Adrenal gland (tissue), 9 donors: ENCODE measurements at regions not wholly inside any gene's neighbourhood (a gene's known extent, or its start where the extent isn't known, plus 50 kb on each side); places are given as distances from the start of the nearest gene placed in this dataset.
"Not testable (repeated sequence)": the region's sequence is repeated elsewhere in the genome, so short reads cannot be mapped to it uniquely, and the experiment has no call there.

ENCODE experiments used
- DNase-seq, 7 donors: peaks; one replicate each; pipeline ENCODE4 v3.0.0-alpha.2; 2019 to 2020
- H3K27ac ChIP-seq, 5 donors: fragments of 200-600 bp; sonication (generic) in 4 of 5; 1 replicate in 3 of 5; 2 replicates in 2 of 5; pipeline versions ENCODE4 v1.5.1 to v1.8.0; 2016 to 2020; ENCODE audit warnings: mild to moderate bottlenecking in 1 of 5
- H3K27me3 ChIP-seq: fragments of 200-600 bp; 2 replicates; pipeline ENCODE4 v1.8.0; 2021
- H3K36me3 ChIP-seq, 2 donors: fragments of 200-600 bp; replicated peaks in 1 of 2; 1 replicate in 1 of 2; 2 replicates in 1 of 2; pipeline versions ENCODE4 v1.5.1 to v1.8.0; 2018 to 2022
- H3K4me1 ChIP-seq, 2 donors: fragments of 200-600 bp; replicated peaks in 1 of 2; 1 replicate in 1 of 2; 2 replicates in 1 of 2; pipeline versions ENCODE4 v1.5.1 to v1.8.0; 2018 to 2021
- H3K4me3 ChIP-seq, 4 donors: fragments of 200-600 bp; sonication (generic) in 3 of 4; one replicate each; pipeline ENCODE4 v1.5.1; 2016 to 2018
- H3K9me3 ChIP-seq, 3 donors: fragments of 200-600 bp; sonication (generic) in 1 of 3; replicated peaks in 1 of 3; 1 replicate in 2 of 3; 2 replicates in 1 of 3; pipeline versions ENCODE4 v1.5.1 to v1.8.0; 2016 to 2021
- whole genome bisulfite sequencing, 4 donors: extraction: QIAGEN DNeasy Blood & Tissue Kit in 2 of 4; methylation state at CpG; one replicate each; pipeline versions ENCODE4 v1.1.5 to v1.1.7; 2013 to 2017; 5-methylcytosine and 5-hydroxymethylcytosine counted together
- intact Hi-C, 2 donors: fragments of 100-400 bp; cut with DNase I; formaldehyde crosslinking; loops; one replicate each; pipeline versions ENCODE4 v1.14.1 to v1.15.0; 2022 to 2023
- donor health status: healthy with polysubstance abuse.
- donor health status: Bipolar disorder and iron deficiency.
- donor health status: DM: yes; HTN: yes; CAD: no.
- donor health status: DM: no; HTN: no; CAD: no.
- donor health status: DM: no; HTN: no; CAD: no.

- H3K4me3 ChIP-seq, DNase-seq, H3K27ac ChIP-seq, H3K27me3 ChIP-seq, H3K36me3 ChIP-seq, intact Hi-C loops, H3K4me1 ChIP-seq, H3K9me3 ChIP-seq: not testable (repeated sequence)
- WGBS, 4 donors: 59 to 73% (median 69%) methylated on average over 2 to 5 of the region's 5 CpGs
These were observed 747.6 kb downstream of the SPATA31A6 start for GRCh38 chr9:42931045-42931444.

DNA sequence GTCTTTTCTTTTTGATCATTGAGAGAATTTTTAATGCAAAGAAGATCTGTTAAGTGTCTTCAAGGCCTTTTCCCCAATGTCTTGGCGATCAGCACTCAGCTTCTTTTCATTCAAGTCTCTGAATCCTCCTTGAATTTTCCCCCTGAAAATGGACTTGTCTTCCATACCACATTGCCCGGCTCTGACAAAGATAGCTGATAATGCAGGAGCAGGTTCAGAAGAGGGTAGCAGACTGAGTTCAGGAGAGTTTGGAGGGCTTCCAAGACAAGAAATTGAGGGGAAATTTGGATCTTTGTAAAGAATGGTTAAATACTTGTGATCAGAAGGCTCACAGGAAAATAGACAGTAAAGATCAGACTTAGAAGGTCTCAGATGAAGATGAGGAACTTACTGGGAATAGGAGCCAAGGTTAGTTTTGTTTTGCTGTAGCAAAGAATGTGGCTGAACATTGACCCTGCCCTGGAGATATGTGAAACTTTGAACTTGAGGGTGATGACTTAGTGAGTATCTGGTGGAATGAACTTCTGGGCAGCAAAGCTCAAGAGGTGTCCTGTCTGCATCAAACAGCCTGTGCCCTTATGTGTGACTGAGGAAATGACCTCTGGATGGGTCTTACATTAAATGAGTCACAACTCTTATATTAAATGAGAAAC is 754.2 kb downstream of the SPATA31A6 start:
- H3K27me3 ChIP-seq, H3K27ac ChIP-seq, intact Hi-C loops, H3K4me1 ChIP-seq, H3K36me3 ChIP-seq, H3K9me3 ChIP-seq, H3K4me3 ChIP-seq: not testable (repeated sequence)
- 31 to 43% (median 40%) methylated on average over 2 of the region's 2 CpGs for WGBS, 4 donors
- DNase-seq: peak in 1 of 7 donors; percentile 4

DNA sequence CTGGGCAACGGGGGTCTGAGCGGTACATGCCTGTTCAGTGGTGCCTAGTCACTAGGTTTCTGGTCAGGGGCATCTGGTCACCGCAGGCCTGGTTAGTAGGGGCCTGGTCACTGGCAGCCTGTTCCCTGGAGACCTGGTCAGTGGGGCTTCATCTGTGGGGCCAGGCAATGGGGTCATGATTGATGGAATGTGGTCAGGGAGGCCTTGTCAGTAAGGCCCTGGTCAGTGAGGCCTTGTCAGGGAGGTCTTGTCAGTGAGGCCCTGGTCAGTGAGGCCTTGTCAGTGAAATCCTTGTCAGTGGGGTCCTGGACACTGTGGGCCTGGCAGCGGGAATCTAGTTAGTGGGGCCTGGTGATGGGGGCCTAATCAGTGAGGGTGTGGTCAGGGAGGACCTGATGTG is 763.6 kb downstream of the SPATA31A6 start:
- DNase-seq, H3K4me1 ChIP-seq, H3K27ac ChIP-seq, H3K9me3 ChIP-seq, intact Hi-C loops, H3K36me3 ChIP-seq, H3K4me3 ChIP-seq, H3K27me3 ChIP-seq: not testable (repeated sequence)
- WGBS, 4 donors: 50 to 100% (median 60%) methylated on average over 1 to 2 of the region's 4 CpGs; no CpG with 5 or more reads in 1 of the 4 donors

DNA sequence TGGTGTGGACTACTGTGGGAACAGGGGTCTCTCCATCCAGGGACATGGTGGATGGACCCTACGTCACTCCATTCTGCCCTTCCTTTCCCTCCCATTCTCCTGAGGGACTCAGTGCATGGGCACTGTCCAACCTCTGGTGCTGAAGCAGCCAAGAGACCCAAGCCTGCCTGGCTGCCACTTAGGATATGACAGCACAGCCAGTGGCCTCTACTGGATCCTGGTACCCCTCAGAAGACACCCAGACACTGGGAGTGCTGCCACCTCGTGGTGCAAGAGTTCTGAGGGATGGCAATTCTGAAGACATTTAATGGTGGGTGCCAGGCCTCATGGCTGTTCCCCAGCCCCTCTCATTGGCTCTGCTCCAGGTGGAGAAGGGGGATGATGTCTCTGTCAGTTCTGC is 767.8 kb downstream of the SPATA31A6 start:
- 20 to 64% (median 36%) methylated on average over 1 to 2 of the region's 2 CpGs for WGBS, 4 donors

DNA sequence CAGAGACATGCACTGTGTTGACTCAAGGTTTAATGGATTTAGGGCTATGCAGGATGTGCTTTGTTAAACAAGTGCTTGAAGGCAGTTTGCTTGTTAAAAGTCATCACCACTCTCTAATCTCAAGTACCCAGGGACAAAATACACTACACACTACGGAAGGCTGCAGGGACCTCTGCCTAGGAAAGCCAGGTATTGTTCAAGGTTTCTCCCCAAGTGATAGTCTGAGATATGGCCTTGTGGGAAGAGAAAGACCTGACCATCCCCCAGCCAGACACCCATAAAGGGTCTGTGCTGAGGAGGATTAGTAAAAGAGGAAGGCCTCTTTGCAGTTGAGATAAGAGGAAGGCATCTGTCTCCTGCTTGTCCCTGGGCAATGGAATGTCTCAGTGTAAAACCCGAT is 781.7 kb downstream of the SPATA31A6 start:
- H3K4me1 ChIP-seq, H3K4me3 ChIP-seq, intact Hi-C loops, H3K27ac ChIP-seq, DNase-seq, H3K27me3 ChIP-seq, H3K9me3 ChIP-seq, H3K36me3 ChIP-seq: not testable (repeated sequence)
- WGBS, 4 donors: 38 to 43% (median 39%) methylated on average over 1 to 2 of the region's 2 CpGs

More for the DNA sequence above, 767.8 kb downstream of the SPATA31A6 start:
- H3K9me3 ChIP-seq, H3K27me3 ChIP-seq, intact Hi-C loops, DNase-seq, H3K27ac ChIP-seq, H3K4me3 ChIP-seq, H3K36me3 ChIP-seq, H3K4me1 ChIP-seq: not testable (repeated sequence)

DNA sequence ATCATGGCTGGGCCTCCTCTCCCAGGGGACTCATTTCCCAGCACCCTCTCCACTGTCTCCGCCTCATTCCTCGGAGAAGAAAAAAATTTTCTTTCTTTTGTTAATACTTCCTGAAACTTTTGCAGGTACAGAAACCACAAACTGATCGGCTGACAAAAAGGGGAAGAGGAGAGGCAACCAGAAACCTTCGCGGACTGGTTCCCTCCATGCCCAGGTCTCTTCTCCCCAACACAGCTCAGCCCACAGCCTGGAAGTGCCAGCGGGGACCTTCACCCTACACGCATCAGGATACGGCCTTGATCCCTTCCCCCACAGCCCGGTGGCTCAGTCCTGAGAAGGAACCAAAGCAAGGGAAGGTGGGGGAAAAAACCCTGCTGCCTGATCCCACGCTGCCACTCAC is 788.4 kb downstream of the SPATA31A6 start:
- H3K27ac ChIP-seq, H3K9me3 ChIP-seq, H3K27me3 ChIP-seq, H3K4me1 ChIP-seq, H3K4me3 ChIP-seq, DNase-seq, H3K36me3 ChIP-seq, intact Hi-C loops: not testable (repeated sequence)
- WGBS, 4 donors: 59 to 71% (median 61%) methylated on average over 8 to 10 of the region's 10 CpGs

DNA sequence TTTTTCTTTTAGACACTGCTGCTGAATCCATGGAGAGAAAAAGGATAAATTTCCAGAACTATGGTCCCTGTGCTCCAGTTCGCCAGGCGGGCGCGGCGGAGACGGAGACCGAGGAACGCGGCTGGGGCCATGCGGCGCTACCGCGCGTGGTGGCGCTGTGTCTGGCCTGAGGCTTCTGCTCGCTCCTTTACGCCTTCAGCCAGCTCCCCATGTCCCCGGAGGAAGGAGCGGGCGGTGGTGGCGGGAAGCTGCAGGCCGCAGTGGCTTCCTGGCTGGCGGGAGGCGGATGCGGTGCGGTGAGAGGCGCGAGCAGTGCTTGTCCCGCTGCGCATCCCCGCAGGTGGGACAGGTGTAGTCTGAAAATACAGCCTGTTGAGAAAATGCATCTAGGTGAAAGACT is 791.3 kb downstream of the SPATA31A6 start:
- intact Hi-C loops, H3K9me3 ChIP-seq, H3K4me1 ChIP-seq, H3K27ac ChIP-seq, H3K36me3 ChIP-seq, H3K4me3 ChIP-seq, H3K27me3 ChIP-seq, DNase-seq: not testable (repeated sequence)
- 16 to 31% (median 21%) methylated on average over 19 to 31 of the region's 31 CpGs for WGBS, 4 donors

- 84 to 85% (median 84%) methylated on average over 7 to 14 of the region's 14 CpGs for WGBS, 4 donors
- H3K9me3 ChIP-seq, intact Hi-C loops, DNase-seq, H3K36me3 ChIP-seq, H3K27ac ChIP-seq, H3K4me1 ChIP-seq, H3K4me3 ChIP-seq, H3K27me3 ChIP-seq: not testable (repeated sequence)
These were observed 801.3 kb downstream of the SPATA31A6 start for GRCh38 chr9:42984761-42985160.
